DMS79 treated with DMSO at 0.1 percent for 48 hours (cell line): ENCODE measurements at regions not wholly inside any gene's neighbourhood (a gene's known extent, or its start where the extent isn't known, plus 50 kb on each side); places are given as distances from the start of the nearest gene placed in this dataset.

ENCODE experiments used
- DNase-seq: peaks from one replicate; lab custom pipeline; 2025; lab: John Stamatoyannopoulos, UW

GRCh38 chr4:66694739-66695138 lies 850.6 kb downstream of the CENPC start:
- no peak for DNase-seq

GRCh38 chr4:66693694-66694093 lies 851.6 kb downstream of the CENPC start:
- DNase-seq: no peak

- no peak for DNase-seq
Measured at GRCh38 chr4:66691101-66691500, 854.2 kb downstream of the CENPC start.

- no peak for DNase-seq
Measured at GRCh38 chr4:66688674-66689073, 856.6 kb downstream of the CENPC start.

DNA sequence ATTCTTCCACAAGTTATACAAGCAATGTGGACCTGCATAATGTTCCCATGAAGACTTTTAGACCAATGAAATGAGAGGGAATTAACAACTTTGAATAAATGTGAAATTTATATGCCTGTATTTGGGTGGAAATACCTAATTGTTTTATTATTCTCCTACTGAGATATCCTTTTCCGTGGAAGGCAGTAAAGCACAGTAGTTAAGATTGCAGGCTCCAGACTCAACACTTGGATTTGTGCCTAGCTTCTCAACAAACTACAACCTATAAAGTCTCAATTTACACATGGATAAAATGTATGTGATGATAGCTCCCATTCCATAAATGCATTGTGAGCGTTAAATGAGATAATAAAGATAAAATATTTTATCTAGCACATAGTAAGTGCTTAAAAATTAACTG lies 857.8 kb downstream of the CENPC start:
- DNase-seq: no peak

- DNase-seq: no peak
Measured at GRCh38 chr4:66681962-66682361, 863.3 kb downstream of the CENPC start.

DNA sequence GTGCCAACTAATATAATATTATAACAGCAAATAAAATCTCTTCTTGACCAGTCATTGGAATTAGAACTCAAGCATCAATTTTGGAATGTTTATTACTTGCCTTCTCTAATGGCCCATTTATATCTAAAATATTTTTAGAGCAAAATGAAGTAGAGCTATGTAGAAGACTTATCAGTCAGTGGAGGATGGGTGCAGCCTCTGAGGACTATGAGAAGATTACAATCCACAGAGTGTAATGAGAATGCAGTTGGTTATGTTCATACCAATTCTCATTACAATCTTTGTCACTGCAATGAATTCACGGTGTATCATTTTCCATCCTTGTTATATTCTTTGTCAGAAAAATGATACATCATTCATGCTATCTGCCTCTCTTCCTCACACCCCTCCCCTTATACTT lies 878.1 kb downstream of the CENPC start:
- DNase-seq: no peak

DNA sequence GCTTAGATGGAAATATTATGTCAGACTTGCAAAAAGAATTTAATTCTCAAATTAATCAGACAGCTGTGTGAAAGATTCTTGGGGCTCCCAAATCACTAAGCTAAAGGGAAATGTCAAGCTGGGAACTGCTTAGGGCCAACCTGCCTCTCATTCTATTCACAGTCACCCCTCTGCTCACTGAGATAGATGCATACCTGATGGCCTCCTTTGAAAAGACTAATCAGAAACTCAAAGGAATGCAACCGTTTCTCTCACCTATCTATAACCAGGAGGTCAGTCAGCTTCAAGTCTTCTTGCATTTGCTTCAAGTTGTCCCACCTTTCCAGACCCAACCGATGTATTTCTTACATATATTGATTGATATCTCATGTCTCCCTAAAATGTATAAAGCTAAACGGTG lies 882.7 kb downstream of the CENPC start:
- no peak for DNase-seq

- DNase-seq: no peak
Measured at GRCh38 chr4:66658809-66659208, 886.5 kb downstream of the CENPC start.

GRCh38 chr4:66655505-66655904 lies 889.8 kb downstream of the CENPC start:
- DNase-seq: no peak

DNA sequence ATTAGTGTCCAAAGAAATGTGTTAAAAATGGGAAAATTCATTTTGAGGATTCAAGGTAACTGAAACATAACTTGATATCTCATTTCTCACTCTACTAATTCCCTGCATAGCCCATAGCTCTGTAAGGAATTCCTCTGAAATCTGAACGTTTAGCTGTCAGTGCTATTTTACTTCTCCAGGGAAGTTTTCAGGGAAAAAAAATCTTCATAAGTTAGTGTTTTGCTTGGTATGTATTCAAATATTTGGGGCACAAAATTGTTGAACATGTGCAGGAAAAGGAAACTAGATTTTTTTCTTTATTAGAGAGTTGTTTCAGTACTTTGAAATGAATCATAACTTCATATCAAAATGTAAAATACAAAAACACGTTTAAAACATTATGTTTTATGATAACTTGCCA lies 891.4 kb downstream of the CENPC start:
- no peak for DNase-seq

DNA sequence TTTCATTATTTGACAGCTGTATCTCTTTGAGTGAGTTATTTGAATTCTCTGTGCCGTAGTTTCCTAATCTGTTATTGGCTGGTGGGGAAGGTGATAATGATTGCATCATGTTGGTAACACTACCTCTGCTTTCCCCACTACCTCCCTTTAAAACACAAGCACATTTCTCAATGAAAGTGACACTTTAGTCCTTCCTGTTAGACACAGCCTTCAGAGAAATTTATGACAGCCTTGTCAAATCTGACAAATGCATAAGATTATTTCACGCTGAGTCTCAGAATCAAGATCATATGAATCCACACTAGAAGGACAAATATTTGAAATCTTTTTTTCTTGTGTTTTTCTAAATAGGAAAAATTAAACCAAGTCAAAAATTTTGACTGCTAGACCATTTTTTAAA lies 896.1 kb downstream of the CENPC start:
- no peak for DNase-seq

GRCh38 chr4:66647926-66648325 lies 897.4 kb downstream of the CENPC start:
- DNase-seq: no peak

- DNase-seq: no peak
Measured at GRCh38 chr4:66647476-66647875, 897.8 kb downstream of the CENPC start.

- DNase-seq: no peak
Measured at GRCh38 chr4:66640233-66640990, 904.9 kb downstream of the CENPC start.

DNA sequence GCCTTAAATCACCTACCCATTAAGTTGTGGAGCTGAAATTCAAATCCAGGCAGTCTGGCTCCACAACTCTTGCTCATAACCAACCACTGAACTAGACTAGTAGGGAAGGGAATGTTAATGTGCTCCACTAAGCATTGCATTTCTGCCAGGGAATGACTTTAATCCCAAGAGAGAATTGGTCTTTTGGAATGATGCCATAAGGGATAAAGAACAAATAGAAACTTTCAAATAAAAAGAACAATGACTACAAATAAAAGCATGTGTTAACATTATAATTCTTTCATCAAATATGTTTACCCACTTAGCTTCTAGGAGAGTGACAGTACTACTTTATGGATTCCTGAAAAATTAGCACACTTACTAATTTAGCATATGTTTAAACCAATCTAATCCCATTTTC lies 905.9 kb downstream of the CENPC start:
- DNase-seq: no peak

DNA sequence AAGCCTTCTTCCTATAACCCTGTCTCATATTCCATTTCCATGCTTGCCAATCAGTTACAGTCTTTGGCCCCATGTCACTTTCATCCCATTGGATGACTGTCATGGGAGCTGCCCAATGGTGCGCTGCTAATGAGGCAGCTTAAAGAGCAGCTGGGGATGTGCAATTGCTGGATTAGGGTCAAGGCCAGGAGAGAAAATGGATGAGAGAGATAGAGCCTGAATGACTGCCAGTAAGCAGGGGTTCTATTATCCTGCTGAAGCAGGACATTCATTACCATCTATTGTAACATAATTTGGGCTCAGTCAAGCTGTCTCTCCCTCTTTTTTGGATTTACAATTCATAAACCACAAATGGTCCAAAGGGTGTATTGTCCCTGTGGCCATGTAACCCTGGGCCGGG lies 909.0 kb downstream of the CENPC start:
- DNase-seq: no peak

- DNase-seq: no peak
Measured at GRCh38 chr4:66633477-66633876, 911.8 kb downstream of the CENPC start.

- no peak for DNase-seq
Measured at GRCh38 chr4:66629927-66630326, 915.4 kb downstream of the CENPC start.

DNA sequence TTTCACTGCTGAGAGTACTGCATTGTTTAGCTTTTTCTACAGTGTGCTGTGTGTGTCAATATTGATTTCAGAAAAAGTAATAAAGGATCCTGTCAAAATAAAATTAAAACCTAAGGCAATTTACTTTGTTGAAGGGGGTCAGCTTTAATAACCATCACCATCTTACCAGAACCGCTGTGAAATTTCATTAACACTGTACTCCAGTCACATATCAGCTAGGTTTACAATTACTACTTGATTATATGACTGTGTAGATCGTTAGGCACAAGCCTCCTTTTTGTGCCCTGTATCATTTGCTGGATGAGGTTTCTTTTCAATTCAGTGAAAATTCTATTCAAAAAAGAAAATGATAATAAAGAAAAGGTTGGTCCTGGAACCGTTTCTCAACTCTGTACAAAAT lies 917.2 kb downstream of the CENPC start:
- no peak for DNase-seq

- no peak for DNase-seq
Measured at GRCh38 chr4:66625480-66625879, 919.8 kb downstream of the CENPC start.

DNA sequence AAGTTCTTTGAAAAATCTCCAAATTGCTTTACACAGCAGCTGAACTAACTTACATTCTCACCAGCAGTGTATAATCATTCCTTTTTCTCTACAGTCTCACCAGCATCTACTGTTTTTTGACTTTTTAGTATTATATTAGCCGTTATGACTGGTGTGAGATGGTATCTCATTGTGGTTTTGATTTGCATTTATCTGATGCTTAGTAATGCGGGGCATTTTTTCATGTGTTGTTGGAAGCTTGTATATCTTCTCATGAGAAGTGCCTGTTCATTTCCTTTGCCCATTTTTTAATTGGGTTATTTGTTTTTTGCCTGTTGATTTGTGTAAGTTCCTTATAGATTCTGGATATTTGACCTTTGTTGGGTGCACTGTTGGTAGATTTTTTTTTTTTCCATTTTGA lies 931.7 kb downstream of the CENPC start:
- DNase-seq: no peak

DNA sequence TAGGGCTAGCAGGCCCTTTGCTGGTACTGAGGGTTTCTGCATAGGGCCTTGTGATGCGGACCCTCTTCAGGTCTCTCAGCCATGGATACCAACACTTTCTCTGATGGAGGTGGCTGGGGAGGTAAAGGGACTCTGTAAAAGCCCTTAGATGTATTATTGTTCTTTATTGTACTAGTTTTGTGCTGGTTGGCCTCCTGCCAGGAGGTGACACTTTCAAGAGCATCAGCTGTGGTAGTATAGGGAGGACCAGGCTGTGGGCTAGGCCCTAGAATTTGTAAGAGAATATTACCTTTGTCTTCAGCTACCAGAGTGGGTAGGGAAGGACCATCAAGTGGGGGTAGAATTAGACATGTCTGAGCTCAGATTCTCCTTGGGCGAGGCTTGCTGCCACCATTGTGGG lies 936.3 kb downstream of the CENPC start:
- DNase-seq: no peak

DNA sequence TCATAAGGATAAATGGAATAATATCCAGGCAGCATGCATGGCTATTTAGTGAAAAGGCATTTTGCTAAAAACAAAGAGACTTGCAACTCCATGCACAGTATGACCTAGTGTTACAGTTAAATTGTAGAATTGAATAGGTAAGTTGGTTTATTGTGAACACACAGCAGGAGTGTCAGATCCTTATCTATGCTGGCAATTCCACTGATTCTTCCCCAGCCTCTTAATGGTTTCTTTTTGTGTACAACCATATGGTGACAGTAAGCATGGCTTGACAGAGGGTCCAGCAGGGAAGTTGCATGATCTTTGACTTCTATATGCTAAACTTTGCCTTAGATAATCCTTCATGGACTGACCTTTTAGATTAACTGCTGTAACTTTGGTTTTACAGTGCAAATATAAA lies 936.6 kb upstream of the EPHA5 start:
- no peak for DNase-seq

DNA sequence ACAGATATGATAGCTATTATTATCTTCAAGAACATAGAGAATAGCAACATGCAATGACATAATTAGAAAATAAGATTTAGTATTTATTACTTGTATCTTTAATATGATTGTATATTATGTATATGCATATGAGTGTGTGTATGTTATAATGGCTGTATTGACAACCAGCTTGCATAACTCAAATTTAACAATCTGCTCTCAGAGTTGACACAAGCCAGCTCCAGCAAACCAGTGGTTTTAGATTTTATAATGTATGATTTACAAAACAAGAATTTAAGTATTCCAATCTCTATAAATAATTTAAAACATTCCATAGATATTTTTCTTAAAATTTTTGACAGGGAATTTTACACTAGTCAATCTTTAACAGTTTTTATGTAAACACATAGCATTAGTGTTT lies 935.9 kb upstream of the EPHA5 start:
- no peak for DNase-seq
